Stimulated activated naive CD4-positive, alpha-beta T cell treated with Interleukin-2 at 50 U/mL for 16 hours (primary cell): ENCODE measurements at regions not wholly inside any gene's neighbourhood (a gene's known extent, or its start where the extent isn't known, plus 50 kb on each side); places are given as distances from the start of the nearest gene placed in this dataset.
"Not testable (repeated sequence)": the region's sequence is repeated elsewhere in the genome, so short reads cannot be mapped to it uniquely, and the experiment has no call there.

Source experiments
- DNase-seq: peaks from one replicate; lab custom pipeline; 2025; lab: John Stamatoyannopoulos, UW

GRCh38 chr4:138499627-138500026 is 257.5 kb upstream of the SLC7A11 start:
- DNase-seq: no peak

GRCh38 chr4:138494931-138495330 is 252.8 kb upstream of the SLC7A11 start:
- DNase-seq: no peak

DNA sequence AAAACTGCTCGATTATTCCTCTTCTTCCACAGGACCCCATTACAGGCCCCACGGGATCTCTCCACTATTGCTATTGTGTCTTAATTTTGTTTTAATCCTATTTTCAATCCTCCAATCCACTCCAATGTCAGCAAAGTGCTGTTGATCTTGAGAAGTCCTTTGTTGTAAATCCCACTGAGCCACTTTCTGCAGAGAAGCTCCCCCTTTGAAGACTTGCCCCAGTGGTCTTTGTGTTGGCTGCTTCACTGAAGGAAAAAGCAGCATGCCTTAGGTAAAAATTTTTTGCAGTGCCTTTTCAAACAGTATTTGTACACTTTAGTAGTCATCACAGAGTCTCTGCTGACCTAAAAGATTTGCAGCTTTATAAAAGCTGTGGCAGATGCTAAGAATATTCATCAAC is 252.0 kb upstream of the SLC7A11 start:
- DNase-seq: no peak

GRCh38 chr4:138492176-138492575 is 250.0 kb upstream of the SLC7A11 start:
- no peak for DNase-seq

DNA sequence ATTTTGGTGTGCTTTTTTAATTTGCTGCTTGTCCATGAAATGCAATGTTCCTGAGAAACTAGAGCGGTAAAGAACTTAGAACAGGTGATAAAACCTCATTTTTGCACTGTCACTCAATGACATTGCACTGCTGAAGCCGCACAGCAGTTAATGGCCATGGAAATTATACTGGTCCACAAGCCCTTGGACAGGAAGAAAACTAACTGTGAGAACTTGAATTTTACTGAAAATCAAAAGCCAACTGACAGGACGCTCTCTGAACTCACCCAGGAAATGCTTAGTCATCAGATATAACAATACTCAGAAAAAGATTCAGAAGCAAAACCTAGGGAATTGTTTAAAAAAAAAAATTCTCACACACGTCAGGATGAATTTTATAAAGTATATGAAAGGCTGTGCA is 246.4 kb upstream of the SLC7A11 start:
- no peak for DNase-seq

DNA sequence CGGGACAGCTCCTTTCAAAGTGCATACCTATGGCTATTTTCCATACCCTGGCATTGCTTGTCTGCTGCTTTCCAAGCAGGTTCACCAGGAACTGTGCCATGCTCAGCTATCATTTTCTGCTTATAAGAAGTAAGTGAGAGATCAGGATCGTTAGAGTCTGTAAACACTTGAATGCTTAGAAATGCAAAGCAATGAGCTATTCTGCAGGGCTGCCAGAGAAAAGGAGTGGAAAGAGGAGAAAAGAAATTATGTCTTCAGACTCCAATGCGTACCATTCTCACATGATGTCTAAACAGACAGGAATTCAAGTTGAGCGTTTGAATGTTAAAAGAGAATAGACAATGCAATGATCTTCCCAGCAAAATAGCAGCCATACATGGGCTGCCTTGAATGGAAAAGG is 245.5 kb upstream of the SLC7A11 start:
- DNase-seq: no peak

GRCh38 chr4:138487230-138487629 is 245.1 kb upstream of the SLC7A11 start:
- no peak for DNase-seq

- DNase-seq: no peak
These were observed 243.3 kb upstream of the SLC7A11 start for GRCh38 chr4:138485498-138485897.

DNA sequence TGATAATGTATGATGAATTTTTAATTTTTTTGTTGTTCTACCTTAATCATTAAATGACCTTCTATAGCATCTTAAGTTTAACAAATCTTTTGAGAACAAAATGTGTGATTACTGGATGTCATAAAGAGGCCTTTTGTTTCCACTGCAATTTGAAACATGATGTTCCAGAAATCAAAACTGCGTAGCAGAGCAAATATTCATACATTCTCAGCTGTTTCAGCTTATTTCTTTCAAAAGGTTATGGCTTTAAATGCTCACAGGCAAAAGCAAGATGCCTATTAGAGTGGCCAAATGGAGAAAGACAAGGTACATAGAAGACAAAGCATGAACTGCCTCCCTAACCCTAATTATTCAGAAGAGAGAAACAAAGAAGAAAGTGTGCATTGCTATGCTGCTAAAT is 233.0 kb upstream of the SLC7A11 start:
- DNase-seq: no peak

- no peak for DNase-seq
These were observed 231.2 kb upstream of the SLC7A11 start for GRCh38 chr4:138473339-138473738.

DNA sequence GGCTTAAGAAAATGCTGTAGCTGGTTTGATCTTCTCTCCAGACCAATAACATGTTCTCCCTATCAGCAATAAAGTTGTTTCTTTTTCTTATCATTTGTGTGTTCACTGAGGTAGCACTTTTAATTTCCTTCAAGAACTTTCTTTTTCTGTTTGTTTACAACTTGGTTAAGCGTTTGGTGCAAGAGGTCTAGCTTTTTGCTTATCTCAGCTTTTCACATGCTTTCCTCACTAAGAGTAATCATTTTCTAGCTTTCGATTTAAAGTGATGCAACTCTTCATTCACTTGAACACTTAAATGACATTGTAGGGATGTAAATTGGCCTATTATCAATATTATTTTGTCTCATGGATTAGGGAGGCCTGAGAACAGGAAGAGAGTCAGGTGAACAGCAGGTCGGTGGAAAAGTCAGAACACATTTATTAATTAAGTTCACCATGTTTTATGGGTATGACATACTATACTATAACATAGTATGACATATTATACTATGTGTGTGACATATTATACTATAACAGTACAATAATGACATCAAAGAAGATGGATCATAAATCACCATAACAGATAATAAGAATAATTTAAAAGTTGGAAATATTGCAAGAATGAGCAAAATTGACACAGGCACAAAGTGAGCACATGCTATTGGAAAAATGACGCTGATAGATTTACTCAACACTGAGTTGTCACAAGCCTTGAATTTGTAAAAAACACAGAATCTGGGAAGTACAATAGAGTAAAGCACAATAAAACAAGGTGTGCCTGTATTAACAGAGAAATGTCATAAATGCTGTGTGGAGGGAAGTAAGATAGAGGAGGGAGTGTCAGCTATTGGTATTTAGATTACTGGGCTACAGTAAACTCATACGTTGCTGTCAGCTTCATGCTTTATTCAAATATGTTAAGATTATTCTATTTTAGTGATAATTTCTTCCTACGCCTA is 218.6 kb upstream of the SLC7A11 start:
- no peak for DNase-seq

DNA sequence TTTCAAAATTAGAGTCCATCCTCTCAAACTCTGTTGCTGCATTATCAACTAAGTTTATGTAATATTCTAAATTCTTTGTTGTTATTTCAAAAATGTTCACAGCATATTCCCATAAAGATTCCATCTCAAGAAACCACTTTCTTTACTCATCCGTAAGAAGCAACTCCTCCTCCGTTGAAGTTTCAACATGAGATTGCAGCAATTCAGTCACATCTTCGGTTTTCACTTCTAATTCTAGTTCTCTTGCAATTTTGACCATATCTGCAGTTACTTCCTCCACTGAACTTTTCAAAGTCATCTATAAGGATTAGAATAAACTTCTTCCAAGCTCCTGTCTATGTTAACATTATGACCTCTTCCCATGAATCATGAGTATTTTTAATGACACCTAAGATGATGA is 216.6 kb upstream of the SLC7A11 start:
- DNase-seq: no peak

GRCh38 chr4:138456349-138456748 is 214.2 kb upstream of the SLC7A11 start:
- not testable (repeated sequence) for DNase-seq

- DNase-seq: no peak
These were observed 212.9 kb upstream of the SLC7A11 start for GRCh38 chr4:138455097-138455496.

DNA sequence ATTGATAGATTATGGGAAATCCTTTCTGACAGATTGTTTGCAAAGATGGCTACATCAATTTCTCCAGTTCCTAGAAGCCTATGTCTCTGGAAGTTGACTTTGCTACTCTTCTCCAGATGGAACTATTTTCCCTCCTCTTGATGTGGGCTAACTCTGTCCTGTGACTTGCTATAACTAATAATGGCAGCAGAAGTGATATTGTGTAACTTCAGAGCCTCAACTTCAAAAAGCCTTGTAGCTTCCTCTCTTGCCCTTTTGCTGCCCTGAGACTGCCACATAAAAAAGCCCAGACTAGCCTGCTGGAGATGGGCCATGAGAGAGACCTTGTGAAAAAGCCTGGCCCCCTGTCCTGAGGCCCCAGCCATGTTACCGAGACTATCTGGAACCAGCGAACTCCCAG is 210.7 kb upstream of the SLC7A11 start:
- no peak for DNase-seq

DNA sequence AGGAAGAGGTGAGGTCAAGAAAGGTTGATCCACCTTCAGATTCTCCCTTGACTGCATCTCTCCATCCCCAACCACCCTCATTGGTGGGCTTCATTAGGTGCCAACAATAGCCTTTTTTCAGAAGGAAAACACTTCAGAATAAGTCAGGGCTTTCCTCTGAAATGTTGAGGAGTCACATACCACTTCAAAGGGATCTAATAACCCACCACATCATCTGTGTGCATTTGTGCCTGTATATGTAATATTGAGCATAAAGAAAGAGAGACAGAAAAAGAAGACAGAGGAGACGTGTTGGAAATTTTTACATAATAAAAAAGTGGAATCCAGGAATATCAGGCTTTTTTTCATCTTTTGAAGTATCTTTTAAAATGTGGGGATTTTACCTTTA is 209.1 kb upstream of the SLC7A11 start:
- no peak for DNase-seq

DNA sequence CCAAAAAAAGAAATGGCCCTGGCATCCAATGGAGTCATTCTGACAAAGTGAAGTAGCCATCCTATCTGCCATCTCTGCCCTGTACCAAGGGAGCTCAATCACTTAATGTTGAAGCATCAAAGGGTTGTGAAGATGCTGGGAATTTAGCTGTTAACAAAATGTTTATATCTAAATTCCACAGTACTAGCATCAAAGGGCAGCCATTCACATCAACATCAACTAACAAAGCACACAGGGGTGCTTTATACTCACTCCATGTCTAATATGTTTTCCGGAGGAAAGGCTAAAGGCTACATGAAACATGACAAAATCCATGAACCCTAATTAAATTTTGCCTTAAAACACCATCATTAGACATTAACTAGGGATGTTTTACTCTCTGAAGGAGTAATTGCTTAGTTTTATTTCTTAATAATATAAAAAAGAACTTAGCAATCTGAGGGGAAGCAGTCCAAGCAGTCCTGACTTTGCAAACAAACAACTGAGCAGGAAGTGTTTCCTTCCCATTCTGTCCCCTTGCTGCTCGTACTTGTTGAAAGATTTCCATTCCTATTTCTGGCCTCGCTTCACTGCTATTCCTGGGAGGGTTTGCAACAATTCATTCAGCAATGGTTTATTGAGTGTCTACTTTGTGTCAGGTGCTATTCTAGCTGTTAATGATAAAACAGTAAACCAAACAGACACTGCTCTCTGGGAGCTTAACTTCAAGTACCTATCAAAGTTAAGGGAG is 208.6 kb upstream of the SLC7A11 start:
- no peak for DNase-seq

DNA sequence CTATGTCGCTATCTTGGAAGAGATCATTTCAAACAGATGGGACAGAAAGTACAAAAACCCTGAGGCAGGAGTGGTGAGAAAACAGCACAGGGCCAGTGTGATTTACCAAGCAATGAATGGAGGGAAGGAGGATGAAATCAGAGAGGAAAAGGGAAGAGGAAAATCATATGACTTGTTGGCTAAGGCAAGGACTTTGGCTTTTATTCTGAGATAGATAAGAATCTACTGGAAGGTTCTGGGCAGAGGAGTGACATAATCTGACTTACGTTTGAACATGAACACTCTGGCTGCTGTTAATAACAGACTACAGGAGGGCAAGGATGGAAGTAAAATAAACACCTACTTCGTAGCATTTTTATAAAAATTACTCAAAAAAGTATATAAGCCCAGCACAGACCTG is 207.8 kb upstream of the SLC7A11 start:
- no peak for DNase-seq

DNA sequence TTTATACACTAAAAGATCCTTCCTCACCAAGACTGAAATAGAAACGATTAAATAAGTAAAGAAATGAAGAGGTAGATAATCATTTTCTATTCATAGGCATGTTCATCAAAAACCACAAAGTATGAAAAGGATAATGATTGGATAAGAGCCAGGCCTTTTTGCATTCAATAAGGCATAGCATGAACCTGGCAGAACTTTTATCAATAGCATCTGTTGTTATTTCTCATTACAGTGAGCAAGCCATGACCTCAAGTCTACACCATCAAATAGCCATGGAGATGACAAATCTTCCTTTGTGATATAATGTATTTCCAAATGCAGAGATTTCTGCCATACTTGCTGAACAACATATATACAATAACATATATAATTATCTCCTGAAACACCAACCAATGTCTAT is 206.0 kb upstream of the SLC7A11 start:
- no peak for DNase-seq

DNA sequence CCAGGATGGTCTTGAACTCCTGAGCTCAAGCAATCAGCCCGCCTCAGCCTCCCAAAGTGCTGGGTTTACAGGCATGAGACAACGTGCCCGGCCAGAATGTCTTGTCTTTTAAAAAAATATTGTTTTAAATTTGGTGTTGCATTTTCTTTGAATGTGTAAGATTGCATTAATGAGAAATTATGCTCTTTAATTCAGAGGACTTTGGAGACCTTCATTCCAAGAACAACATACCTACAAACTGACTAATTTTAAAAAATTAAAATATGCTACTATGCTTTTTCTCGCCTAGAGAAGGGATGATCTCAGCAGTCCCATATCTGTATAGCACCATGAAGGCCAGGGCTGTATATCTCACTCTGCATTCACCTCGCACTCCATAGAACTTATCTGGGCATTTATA is 204.3 kb upstream of the SLC7A11 start:
- DNase-seq: no peak

GRCh38 chr4:138445098-138445497 is 202.9 kb upstream of the SLC7A11 start:
- DNase-seq: no peak

DNA sequence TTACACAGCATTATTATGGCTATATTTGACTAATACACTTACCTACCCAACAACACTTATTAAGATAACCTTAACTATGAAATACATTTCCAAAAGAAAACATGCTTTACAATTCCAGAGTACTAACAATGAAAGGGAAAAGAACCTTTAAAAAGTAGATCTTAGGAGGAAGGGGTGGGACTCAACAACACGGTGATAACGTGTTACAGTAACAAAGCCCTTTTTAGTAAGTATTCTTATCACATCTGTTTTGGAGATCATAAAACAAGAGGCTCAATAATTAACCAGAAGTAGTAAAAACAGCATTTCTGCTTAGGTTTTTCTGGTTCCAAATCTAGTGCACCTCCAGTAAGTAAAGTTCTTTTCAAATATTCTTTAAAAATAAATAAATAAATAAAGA is 202.1 kb upstream of the SLC7A11 start:
- DNase-seq: no peak

DNA sequence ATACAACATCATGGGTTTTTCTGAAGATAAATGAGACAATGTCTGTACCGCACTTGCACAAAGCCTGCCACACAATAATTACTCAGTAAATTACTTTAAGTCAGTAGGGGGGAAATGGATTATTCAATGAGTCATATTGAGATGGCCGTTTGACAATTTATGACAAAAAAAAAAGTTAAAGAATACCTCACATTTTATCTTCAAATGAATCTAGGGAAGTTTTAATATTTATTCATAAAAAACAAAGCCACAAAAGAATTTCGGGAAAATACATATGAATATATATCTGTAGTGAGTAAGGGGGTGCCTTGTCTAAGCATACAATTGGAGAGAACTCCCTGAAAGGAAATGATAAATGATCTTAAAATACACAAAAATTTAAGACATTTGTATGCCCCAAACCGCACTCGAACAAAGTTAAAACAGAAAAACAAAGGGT is 197.0 kb upstream of the SLC7A11 start:
- no peak for DNase-seq
